ENCODE measurements at regions not wholly inside any gene's neighbourhood (a gene's known extent, or its start where the extent isn't known, plus 50 kb on each side); places are given as distances from the start of the nearest gene placed in this dataset.

DNA sequence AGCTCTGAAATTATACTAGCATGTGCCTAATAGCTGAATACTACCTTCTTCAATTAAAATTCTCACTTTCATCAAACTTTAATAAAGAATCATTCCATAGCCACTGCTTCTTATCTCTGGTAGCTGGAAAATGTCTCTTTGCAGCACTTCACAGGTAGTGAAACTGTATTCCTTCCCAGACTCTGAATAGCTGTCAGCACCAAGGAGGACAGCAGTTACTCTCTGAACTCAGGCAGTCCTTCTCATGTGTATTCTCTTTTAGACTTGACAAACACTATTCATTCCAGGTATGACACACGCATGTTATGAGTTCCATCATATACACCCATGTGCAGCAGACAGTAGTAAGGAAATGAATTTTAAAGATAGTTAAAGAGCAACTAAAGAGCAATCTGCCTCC is 627.1 kb downstream of the EFNA5 start:
- H3K9me3 Mint-ChIP-seq (ENCODE audit: unreplicated experiment) = no peaks in the 10 kb centered on the region
- Histone ChIP-seq H2AFZ (ENCODE audit: low read depth, low read length) (no peak overlapping the region), H3K9ac (ENCODE audit: low read length) (no peak overlapping the region), H3K4me3 (ENCODE audit: insufficient read depth, low read depth, low read length) (no peak overlapping the region), H3K4me2 (ENCODE audit: low read length) (no peak overlapping the region), H4K20me1 (ENCODE audit: insufficient read depth, low read length) (no peaks in the 10 kb centered on the region), H3K4me1 (ENCODE audit: insufficient read depth, low read length) (no peaks in the 10 kb centered on the region), H3K27me3 (ENCODE audit: insufficient read depth, low read length) (no peaks in the 10 kb centered on the region), H3K27ac (ENCODE audit: low read depth, low read length) (no peak overlapping the region), H3K36me3 (ENCODE audit: insufficient read depth, low read length) (no peaks in the 10 kb centered on the region), H3K9me3 (ENCODE audit: insufficient read depth, low read depth, low read length) (no peaks in the 10 kb centered on the region), H3K79me2 (ENCODE audit: insufficient read depth, low read length) (no peaks in the 10 kb centered on the region)
- no peaks in the 10 kb centered on the region for H3K27me3 Mint-ChIP-seq (ENCODE audit: low read depth, unreplicated experiment)
- no peak for TF ChIP-seq EZH2 (IDR thresholded peaks at IDR 0.05; ENCODE audit: insufficient read depth, low read length)
- TF ChIP-seq, protein P1, sequence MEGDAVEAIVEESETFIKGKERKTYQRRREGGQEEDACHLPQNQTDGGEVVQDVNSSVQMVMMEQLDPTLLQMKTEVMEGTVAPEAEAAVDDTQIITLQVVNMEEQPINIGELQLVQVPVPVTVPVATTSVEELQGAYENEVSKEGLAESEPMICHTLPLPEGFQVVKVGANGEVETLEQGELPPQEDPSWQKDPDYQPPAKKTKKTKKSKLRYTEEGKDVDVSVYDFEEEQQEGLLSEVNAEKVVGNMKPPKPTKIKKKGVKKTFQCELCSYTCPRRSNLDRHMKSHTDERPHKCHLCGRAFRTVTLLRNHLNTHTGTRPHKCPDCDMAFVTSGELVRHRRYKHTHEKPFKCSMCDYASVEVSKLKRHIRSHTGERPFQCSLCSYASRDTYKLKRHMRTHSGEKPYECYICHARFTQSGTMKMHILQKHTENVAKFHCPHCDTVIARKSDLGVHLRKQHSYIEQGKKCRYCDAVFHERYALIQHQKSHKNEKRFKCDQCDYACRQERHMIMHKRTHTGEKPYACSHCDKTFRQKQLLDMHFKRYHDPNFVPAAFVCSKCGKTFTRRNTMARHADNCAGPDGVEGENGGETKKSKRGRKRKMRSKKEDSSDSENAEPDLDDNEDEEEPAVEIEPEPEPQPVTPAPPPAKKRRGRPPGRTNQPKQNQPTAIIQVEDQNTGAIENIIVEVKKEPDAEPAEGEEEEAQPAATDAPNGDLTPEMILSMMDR (IDR thresholded peaks at IDR 0.05; ENCODE audit: insufficient read depth, low read depth, low read length) = no peak
- no peaks in the 10 kb centered on the region for H3K4me1 Mint-ChIP-seq (ENCODE audit: low read depth, unreplicated experiment)
- FAIRE-seq (no peak), DNase-seq (ENCODE audit: low read depth) (no peak)
- H3K4me3 Mint-ChIP-seq (ENCODE audit: unreplicated experiment) = no peak overlapping the region
- H3K36me3 Mint-ChIP-seq (ENCODE audit: low read depth, unreplicated experiment) = no peaks in the 10 kb centered on the region
- H3K27ac Mint-ChIP-seq (ENCODE audit: unreplicated experiment) = no peak overlapping the region

DNA sequence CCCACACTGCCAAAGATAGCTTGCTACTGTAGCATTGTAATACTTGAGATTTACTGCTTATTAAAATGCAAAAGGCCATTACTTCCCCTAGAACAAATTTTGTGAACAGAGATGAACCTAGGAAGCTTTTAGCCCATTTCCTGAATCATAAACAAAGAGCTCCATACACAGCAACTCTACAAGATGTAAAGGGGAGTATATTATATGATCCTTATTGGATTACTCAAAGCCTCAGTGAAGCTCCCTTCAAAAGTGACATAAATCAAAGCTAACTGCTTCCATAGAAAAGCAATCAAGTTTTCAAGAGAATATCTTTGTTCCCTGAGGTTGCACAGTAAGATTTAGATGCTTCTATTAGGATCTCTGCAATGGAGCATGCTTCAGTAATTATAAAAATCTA is 629.8 kb downstream of the EFNA5 start:
- no peak overlapping the region for H3K4me2 ChIP-seq (ENCODE audit: low read length)
- no peaks in the 10 kb centered on the region for H3K79me2 ChIP-seq (ENCODE audit: insufficient read depth, low read length)
- no peaks in the 10 kb centered on the region for H3K36me3 Mint-ChIP-seq (ENCODE audit: low read depth, unreplicated experiment)
- H3K9me3 Mint-ChIP-seq (ENCODE audit: unreplicated experiment) = no peaks in the 10 kb centered on the region
- no peak overlapping the region for H3K27ac Mint-ChIP-seq (ENCODE audit: unreplicated experiment)
- H3K36me3 ChIP-seq (ENCODE audit: insufficient read depth, low read length) = no peaks in the 10 kb centered on the region
- FAIRE-seq = no peak
- H3K9me3 ChIP-seq (ENCODE audit: insufficient read depth, low read depth, low read length) = no peaks in the 10 kb centered on the region
- no peaks in the 10 kb centered on the region for H3K27me3 ChIP-seq (ENCODE audit: insufficient read depth, low read length)
- no peaks in the 10 kb centered on the region for H3K4me1 ChIP-seq (ENCODE audit: insufficient read depth, low read length)
- H3K4me3 Mint-ChIP-seq (ENCODE audit: unreplicated experiment) = no peak overlapping the region
- H4K20me1 ChIP-seq (ENCODE audit: insufficient read depth, low read length) = no peaks in the 10 kb centered on the region
- no peaks in the 10 kb centered on the region for H3K27me3 Mint-ChIP-seq (ENCODE audit: low read depth, unreplicated experiment)
- no peak overlapping the region for H3K9ac ChIP-seq (ENCODE audit: low read length)
- no peak for DNase-seq (ENCODE audit: low read depth)
- no peak overlapping the region for H3K4me3 ChIP-seq (ENCODE audit: insufficient read depth, low read depth, low read length)
- TF ChIP-seq, protein P1 (IDR thresholded peaks at IDR 0.05; ENCODE audit: insufficient read depth, low read depth, low read length) = no peak
- no peak overlapping the region for H3K27ac ChIP-seq (ENCODE audit: low read depth, low read length)
- H2AFZ ChIP-seq (ENCODE audit: low read depth, low read length) = no peak overlapping the region
- H3K4me1 Mint-ChIP-seq (ENCODE audit: low read depth, unreplicated experiment) = no peaks in the 10 kb centered on the region

DNA sequence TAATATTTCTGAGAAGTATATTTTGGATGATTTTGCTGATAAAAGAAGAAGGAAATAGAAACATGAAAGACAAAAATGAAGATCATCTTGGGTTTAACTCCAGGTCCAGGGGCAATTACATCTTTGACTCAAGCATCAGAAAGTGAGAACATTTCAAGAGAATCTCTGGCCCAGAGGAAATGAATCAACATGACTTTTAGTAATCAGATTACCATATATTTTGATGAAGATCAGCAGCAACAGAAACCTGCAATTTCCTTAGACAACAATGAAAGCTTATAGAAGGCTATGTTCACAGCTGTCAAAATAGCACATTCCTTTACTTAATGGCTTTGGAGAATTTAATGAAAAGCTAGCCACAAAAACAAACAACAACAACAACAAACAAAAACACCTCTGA is 638.1 kb downstream of the EFNA5 start:
- no peaks in the 10 kb centered on the region for H4K20me1 ChIP-seq (ENCODE audit: insufficient read depth, low read length)
- DNase-seq (ENCODE audit: low read depth) (no peak), FAIRE-seq (no peak)
- H3K9ac ChIP-seq (ENCODE audit: low read length) = no peak overlapping the region
- no peaks in the 10 kb centered on the region for H3K36me3 ChIP-seq (ENCODE audit: insufficient read depth, low read length)
- no peak overlapping the region for H3K27ac ChIP-seq (ENCODE audit: low read depth, low read length)
- Mint-ChIP-seq H3K4me3 (ENCODE audit: unreplicated experiment) (no peak overlapping the region), H3K4me1 (ENCODE audit: low read depth, unreplicated experiment) (no peaks in the 10 kb centered on the region), H3K27ac (ENCODE audit: unreplicated experiment) (no peak overlapping the region), H3K27me3 (ENCODE audit: low read depth, unreplicated experiment) (no peaks in the 10 kb centered on the region), H3K9me3 (ENCODE audit: unreplicated experiment) (no peaks in the 10 kb centered on the region), H3K36me3 (ENCODE audit: low read depth, unreplicated experiment) (no peaks in the 10 kb centered on the region)
- no peak overlapping the region for H3K4me2 ChIP-seq (ENCODE audit: low read length)
- no peak for TF ChIP-seq EZH2 (IDR thresholded peaks at IDR 0.05; ENCODE audit: insufficient read depth, low read length)
- TF ChIP-seq, protein P1 (IDR thresholded peaks at IDR 0.05; ENCODE audit: insufficient read depth, low read depth, low read length) = no peak
- no peak overlapping the region for H2AFZ ChIP-seq (ENCODE audit: low read depth, low read length)
- H3K27me3 ChIP-seq (ENCODE audit: insufficient read depth, low read length) = no peaks in the 10 kb centered on the region
- H3K9me3 ChIP-seq (ENCODE audit: insufficient read depth, low read depth, low read length) = no peaks in the 10 kb centered on the region
- no peak overlapping the region for H3K4me3 ChIP-seq (ENCODE audit: insufficient read depth, low read depth, low read length)
- no peaks in the 10 kb centered on the region for H3K79me2 ChIP-seq (ENCODE audit: insufficient read depth, low read length)
- H3K4me1 ChIP-seq (ENCODE audit: insufficient read depth, low read length) = no peaks in the 10 kb centered on the region

Data from astrocyte (in vitro differentiated cells and primary cell).